ENCODE measurements at regions not wholly inside any gene's neighbourhood (a gene's known extent, or its start where the extent isn't known, plus 50 kb on each side); places are given as distances from the start of the nearest gene placed in this dataset.

- CTCF ChIA-PET (ENCODE audit: partially characterized antibody), result interaction anchor here (0.7 to 2.3 kb wide), 6 partner anchors 12 to 486 kb away, joined by 3 to 14 read pairs (median 4); partner anchors contain the start of gene APEX2
- TF ChIP-seq SP4 (IDR thresholded peaks at IDR 0.05; ENCODE audit: low read length) (no peak; the same call in 1 of the 2 replicates), TBP (IDR thresholded peaks at IDR 0.05; ENCODE audit: low read depth, low read length) (peak; percentile 68), EGR1 (IDR thresholded peaks at IDR 0.05; ENCODE audit: borderline replicate concordance, low read depth, low read length) (no peak), SP2 (IDR thresholded peaks at IDR 0.05; ENCODE audit: low read length) (no peak), SIRT6 (IDR thresholded peaks at IDR 0.05; ENCODE audit: low read length) (no peak), NRF1 (IDR thresholded peaks at IDR 0.05; ENCODE audit: low read depth, low read length) (no peak)
These were observed 109.5 kb downstream of the GNL3L start for GRCh38 chrX:54639346-54640102.

More at GRCh38 chrX:54639346-54640102, 109.5 kb downstream of the GNL3L start:
- Histone ChIP-seq H2AFZ (ENCODE audit: low read length) (peak overlapping the region; percentile 88; the same call in 1 of the 2 replicates), H3K9me3 (ENCODE audit: insufficient read depth in 2 of 2, low read depth in 1 of 2, low read length in 1 of 2) (no peaks in the 10 kb centered on the region), H2BK12ac (ENCODE audit: low read depth, low read length) (no peak overlapping the region), H3K79me1 (ENCODE audit: low read depth, low read length) (no peaks in the 10 kb centered on the region), H3K36me3 (ENCODE audit: control insufficient read depth in 2 of 4, insufficient read depth in 4 of 4, low read length in 3 of 4) (no peaks in the 10 kb centered on the region), H3K23ac (ENCODE audit: insufficient read length) (no peak overlapping the region), H2BK5ac (ENCODE audit: low read depth, low read length) (peak overlapping the region; percentile 90; the same call in 1 of the 2 replicates), H3K14ac (ENCODE audit: insufficient read length) (no peak overlapping the region), H3K18ac (ENCODE audit: extremely low read depth, low read length) (no peak overlapping the region; the same call in 1 of the 2 replicates), H3K4me1 (replicated peaks in 1 of 4; ENCODE audit: control insufficient read depth in 3 of 4, insufficient read depth in 4 of 4, low read length in 3 of 4) (peaks cover 0 to 7% (median 3%) of the 10 kb centered on the region in 4 experiments; a peak in 3 of 7 replicates), H3K4me2 (ENCODE audit: insufficient read depth in 1 of 2, low read depth in 2 of 2, low read length in 2 of 2) (peak overlapping the region; percentile 35 to 63), H3K23me2 (ENCODE audit: low read depth, low read length) (no peaks in the 10 kb centered on the region), H2BK120ac (replicated peaks; ENCODE audit: low read depth, low read length) (no peak overlapping the region), H4K91ac (replicated peaks; ENCODE audit: insufficient read length, low read length) (no peak overlapping the region), H3K9ac (replicated peaks in 1 of 4; ENCODE audit: extremely low read depth in 1 of 4, low read depth in 3 of 4, low read length in 3 of 4) (peak overlapping the region; percentile 63 to 92 (median 84)), H2AK5ac (ENCODE audit: low read depth, low read length) (no peak overlapping the region), H4K5ac (ENCODE audit: insufficient read length, low read depth, low read length) (peak overlapping the region; percentile 79), H3K27ac (ENCODE audit: low read depth, low read length) (peak overlapping the region; percentile 97), H3K4ac (replicated peaks; ENCODE audit: insufficient read length, low read depth, low read length) (no peak overlapping the region), H3K4me3 (ENCODE audit: extremely low read depth in 1 of 4, insufficient read depth in 2 of 4, low read depth in 3 of 4, low read length in 4 of 4) (peak overlapping the region; percentile 65 to 84 (median 71)), H2BK20ac (ENCODE audit: low read length) (no peak overlapping the region), H4K8ac (ENCODE audit: extremely low read depth, insufficient read depth, low read length) (no peak overlapping the region), H2BK15ac (ENCODE audit: low read length) (no peak overlapping the region), H3K79me2 (ENCODE audit: control insufficient read depth in 1 of 2, insufficient read depth in 2 of 2, low read length in 2 of 2) (no peaks in the 10 kb centered on the region), H4K20me1 (replicated peaks in 1 of 2; ENCODE audit: control insufficient read depth in 1 of 2, insufficient read depth in 2 of 2, low read length in 2 of 2) (no peaks in the 10 kb centered on the region), H3K27me3 (replicated peaks in 1 of 4; ENCODE audit: control insufficient read depth in 3 of 4, extremely low read depth in 1 of 4, insufficient read depth in 3 of 4, low read length in 3 of 4) (no peaks in the 10 kb centered on the region), H3K56ac (replicated peaks; ENCODE audit: insufficient read length, low read depth, low read length) (peak overlapping the region; percentile 56)
- POLR2A ChIA-PET (ENCODE audit: partially characterized antibody), result interaction anchor here (0.6 to 1.4 kb wide), 10 partner anchors 11 to 169 kb away, joined by 3 to 12 read pairs (median 4); partner anchors contain the start of gene MAGED2
- 0% methylated on average over 21 of the region's 47 CpGs; no CpG with 5 or more reads in 1 of the 2 experiments for WGBS, 2 experiments (ENCODE audit: extremely low coverage in 1 of 2, insufficient coverage in 1 of 2, insufficient read length in 1 of 2, insufficient replicate concordance in 2 of 2, low coverage in 1 of 2, low lambda C conversion rate in 2 of 2, missing lambda C conversion rate in 1 of 2)
- FAIRE-seq (peak; percentile 82), DNase-seq (ENCODE audit: low read depth in 1 of 2, low spot score in 2 of 2) (peak; percentile 82 to 85)

Data from H1 (cell line).